Cardiac fibroblast (primary cell): ENCODE measurements at regions not wholly inside any gene's neighbourhood (a gene's known extent, or its start where the extent isn't known, plus 50 kb on each side); places are given as distances from the start of the nearest gene placed in this dataset.

Experiments
- DNase-seq, 2 donors: peaks; one replicate each; pipeline versions ENCODE4 v3.0.0 to v3.0.0-alpha.2; 2010; ENCODE audit warnings: low read depth in 2 of 2
- H3K4me3 ChIP-seq, 2 donors: replicated peaks in 1 of 2; 1 replicate in 1 of 2; 2 replicates in 1 of 2; pipeline ENCODE4 v1.5.1; 2011; ENCODE audit warnings: low read depth in 2 of 2, low read length in 2 of 2, mild to moderate bottlenecking in 2 of 2, moderate library complexity in 1 of 2
- CTCF ChIP-seq: IDR thresholded peaks from one replicate; pipeline ENCODE4 v1.5.1; 2011; ENCODE audit warnings: low read depth, mild to moderate bottlenecking, low read length, inconsistent platforms

DNA sequence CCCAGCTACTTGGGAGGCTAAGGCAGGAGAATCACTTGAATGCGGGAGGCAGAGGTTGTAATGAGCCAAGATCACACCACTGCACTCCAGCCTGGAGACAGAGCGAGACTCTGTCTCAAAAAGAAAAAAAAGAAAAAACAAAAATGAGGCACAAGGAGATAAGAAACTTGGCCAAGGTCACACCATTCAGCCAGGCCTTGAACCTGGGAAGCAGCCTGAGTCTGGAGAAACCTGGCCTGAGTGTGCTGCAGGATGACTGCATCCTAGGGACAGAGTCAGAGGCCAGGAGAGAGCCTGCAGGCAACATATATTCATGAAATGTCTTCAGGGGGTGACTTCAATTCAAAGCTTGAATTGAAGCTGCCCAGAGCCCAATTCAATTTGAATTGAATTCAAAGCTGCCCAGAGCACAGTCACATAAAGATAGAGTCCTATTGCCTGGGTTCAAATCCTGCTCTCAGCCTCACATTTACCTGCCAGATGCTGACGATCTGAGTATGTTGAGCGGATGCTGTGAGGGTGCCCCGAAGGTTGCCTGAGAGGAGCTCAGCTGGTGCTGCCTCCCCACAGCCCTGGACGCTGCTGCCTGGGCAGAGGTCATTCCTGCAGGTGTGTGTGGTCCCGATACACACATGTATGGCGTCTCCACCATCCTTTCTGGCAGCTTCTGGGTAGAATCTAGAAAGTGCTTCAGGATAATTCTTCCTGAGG is 307.7 kb downstream of the AJAP1 start:
- TF ChIP-seq CTCF = no peak
- no peak overlapping the region for H3K4me3 ChIP-seq
- DNase-seq = no peak

DNA sequence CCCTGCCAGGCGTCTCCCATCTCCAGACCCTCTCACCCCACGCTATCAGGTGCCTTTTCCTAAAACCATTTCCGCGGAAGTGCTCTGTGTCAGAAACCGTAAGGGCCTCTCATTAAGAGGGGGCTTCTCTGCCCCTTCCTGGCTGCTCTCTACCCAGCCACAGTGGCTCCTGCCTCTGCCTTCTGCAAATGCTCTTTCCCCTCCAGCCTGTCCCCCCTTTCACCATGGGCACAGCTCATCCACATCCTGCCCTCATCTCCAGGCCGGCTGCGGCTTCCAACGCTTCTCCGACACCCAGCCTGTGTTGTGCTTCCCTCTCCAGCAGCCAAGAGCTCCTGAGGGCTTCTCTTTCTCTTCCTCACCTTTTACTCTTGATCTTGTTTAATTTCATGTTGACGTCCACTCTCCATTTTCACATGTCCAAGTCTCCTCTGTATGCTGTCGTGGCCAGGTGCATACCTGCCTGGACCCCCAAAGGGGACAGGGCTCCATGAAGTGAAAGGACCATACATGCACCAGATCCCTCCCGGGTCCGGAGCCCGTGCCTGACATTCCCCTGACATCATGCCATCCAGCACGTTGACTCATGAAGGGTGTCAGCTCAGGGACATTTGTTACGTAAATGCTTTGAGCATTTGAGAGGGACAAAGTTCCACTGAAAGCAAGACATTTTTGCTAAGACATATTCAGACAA is 306.5 kb downstream of the AJAP1 start:
- TF ChIP-seq CTCF = no peak
- no peak overlapping the region for H3K4me3 ChIP-seq
- DNase-seq = no peak

- no peak overlapping the region for H3K4me3 ChIP-seq
- no peak for TF ChIP-seq CTCF
- DNase-seq = no peak
Measured at GRCh38 chr1:4960336-4960735, 305.9 kb downstream of the AJAP1 start.

DNA sequence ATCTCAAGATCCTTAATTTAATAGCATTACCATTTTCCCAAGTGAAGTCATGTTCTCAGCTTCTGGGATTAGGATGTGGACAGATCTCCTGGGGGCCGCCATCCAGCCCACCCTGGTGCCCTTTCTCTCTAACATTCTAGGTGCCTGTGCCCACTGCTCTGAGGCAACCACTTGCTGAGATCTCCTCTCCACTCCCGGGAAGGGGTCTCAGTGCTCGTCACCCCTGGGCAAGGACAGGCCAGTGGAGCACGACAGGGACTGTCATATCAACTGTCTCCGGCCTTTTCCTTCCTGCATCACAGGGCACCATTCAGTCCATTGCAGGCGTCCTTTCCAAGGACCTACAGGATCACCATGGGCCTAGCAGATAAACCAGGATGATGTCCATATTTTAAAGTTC is 304.8 kb downstream of the AJAP1 start:
- no peak for DNase-seq
- H3K4me3 ChIP-seq = no peak overlapping the region
- TF ChIP-seq CTCF = no peak

DNA sequence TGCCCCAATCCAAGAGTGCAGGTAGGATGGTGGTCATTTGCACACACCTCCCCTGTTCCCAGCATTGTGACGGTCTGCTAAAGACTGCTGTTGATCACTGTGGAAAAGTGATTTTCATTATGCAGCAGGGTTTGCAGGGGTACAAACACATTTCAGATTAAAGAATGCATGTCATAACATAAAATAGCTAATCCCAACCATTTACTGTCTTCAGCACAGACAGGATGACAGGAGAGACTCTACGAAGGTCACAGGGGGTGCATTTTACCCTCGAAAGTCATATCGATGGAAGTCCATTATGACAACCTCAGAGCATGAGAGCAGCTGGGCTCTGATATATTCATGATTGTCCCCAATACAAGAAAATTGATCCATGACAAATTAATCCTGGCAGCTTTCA is 302.6 kb downstream of the AJAP1 start:
- TF ChIP-seq CTCF = no peak
- no peak for DNase-seq
- no peak overlapping the region for H3K4me3 ChIP-seq

GRCh38 chr1:4954392-4954791 is 300.0 kb downstream of the AJAP1 start:
- no peak for TF ChIP-seq CTCF
- DNase-seq = no peak
- H3K4me3 ChIP-seq = no peak overlapping the region
